H1 (cell line): ENCODE measurements at regions not wholly inside any gene's neighbourhood (a gene's known extent, or its start where the extent isn't known, plus 50 kb on each side); places are given as distances from the start of the nearest gene placed in this dataset.

ENCODE experiments used
- CTCF ChIA-PET: fragments of 300-600 bp; sonication (Branson Sonifier 250); formaldehyde crosslinking; loops from one replicate; lab custom pipeline; 2021; ENCODE audit not compliant: partially characterized antibody; lab: Charles Lee
- POLR2A ChIA-PET: fragments of 300-600 bp; sonication (Branson Sonifier 250); formaldehyde crosslinking; loops from one replicate; lab custom pipeline; 2021; ENCODE audit warnings: inconsistent platforms; ENCODE audit not compliant: partially characterized antibody; lab: Charles Lee
- DNase-seq, 2 experiments: peaks; one replicate each; pipeline versions ENCODE4 v3.0.0 to v3.0.0-alpha.2; 2010 to 2022; ENCODE audit warnings: low spot score in 2 of 2, low read depth in 1 of 2, mixed read lengths in 1 of 2
- FAIRE-seq: peaks from 2 replicates; lab custom pipeline; 2011; peaks lifted over from hg19 to GRCh38; lab: Jason Lieb, UNC
- H2AFZ ChIP-seq: 2 replicates; pipeline ENCODE4 v1.8.1; 2012; ENCODE audit warnings: low read length, inconsistent platforms
- H2AK5ac ChIP-seq: 2 replicates; pipeline ENCODE4 v1.6.1; 2013; ENCODE audit warnings: low read depth, low read length
- H2BK120ac ChIP-seq: replicated peaks from 2 replicates; pipeline ENCODE3; 2013; ENCODE audit warnings: low read depth, low read length, inconsistent platforms
- H2BK12ac ChIP-seq: 2 replicates; pipeline ENCODE4 v1.6.1; 2013; ENCODE audit warnings: low read depth, low read length
- H2BK15ac ChIP-seq: 2 replicates; pipeline ENCODE4 v1.6.1; 2013; ENCODE audit warnings: low read length
- H2BK20ac ChIP-seq: 2 replicates; pipeline ENCODE4 v1.6.1; 2013; ENCODE audit warnings: low read length
- H2BK5ac ChIP-seq: 2 replicates; pipeline ENCODE4 v1.6.1; 2013; ENCODE audit warnings: low read depth, low read length
- H3K14ac ChIP-seq: 2 replicates; pipeline ENCODE4 v1.6.1; 2013; ENCODE audit warnings: inconsistent platforms; ENCODE audit not compliant: insufficient read length
- H3K18ac ChIP-seq: 2 replicates; pipeline ENCODE4 v1.6.1; 2013; ENCODE audit warnings: low read length; ENCODE audit errors: extremely low read depth
- H3K23ac ChIP-seq: 2 replicates; pipeline ENCODE4 v1.6.1; 2013; ENCODE audit warnings: inconsistent platforms; ENCODE audit not compliant: insufficient read length
- H3K23me2 ChIP-seq: 2 replicates; pipeline ENCODE4 v1.6.1; 2013; ENCODE audit warnings: low read depth, low read length
- H3K27ac ChIP-seq: 2 replicates; pipeline ENCODE4 v1.6.1; 2011; ENCODE audit warnings: low read depth, low read length, inconsistent platforms
- H3K27me3 ChIP-seq, 4 experiments: replicated peaks in 1 of 4; 1 replicate in 1 of 4; 2 replicates in 3 of 4; pipeline versions ENCODE4 v1.6.1 to v1.8.1; 2011 to 2013; ENCODE audit warnings: low read length in 3 of 4, mild to moderate bottlenecking in 3 of 4, inconsistent platforms in 2 of 4, mixed read lengths in 2 of 4, moderate library complexity in 1 of 4; ENCODE audit not compliant: control insufficient read depth in 3 of 4, insufficient read depth in 3 of 4; ENCODE audit errors: extremely low read depth in 1 of 4
- H3K36me3 ChIP-seq, 4 experiments: 2 replicates each; pipeline versions ENCODE4 v1.6.1 to v1.8.1; 2011 to 2013; ENCODE audit warnings: mild to moderate bottlenecking in 4 of 4, low read length in 3 of 4, moderate library complexity in 2 of 4, control low read depth in 1 of 4, inconsistent platforms in 1 of 4; ENCODE audit not compliant: insufficient read depth in 4 of 4, control insufficient read depth in 2 of 4
- H3K4ac ChIP-seq: replicated peaks from 2 replicates; pipeline ENCODE3; 2013; ENCODE audit warnings: low read length, low read depth, mixed read lengths, inconsistent platforms; ENCODE audit not compliant: insufficient read length
- H3K4me1 ChIP-seq, 4 experiments: replicated peaks in 1 of 4; 1 replicate in 1 of 4; 2 replicates in 3 of 4; pipeline versions ENCODE4 v1.6.1 to v1.8.1; 2011 to 2013; ENCODE audit warnings: low read length in 3 of 4, inconsistent platforms in 2 of 4, mixed read lengths in 1 of 4; ENCODE audit not compliant: insufficient read depth in 4 of 4, control insufficient read depth in 3 of 4
- H3K4me2 ChIP-seq, 2 experiments: 2 replicates each; pipeline versions ENCODE4 v1.6.1 to v1.8.1; 2011 to 2013; ENCODE audit warnings: low read depth in 2 of 2, low read length in 2 of 2, control low read depth in 1 of 2, inconsistent platforms in 1 of 2, mild to moderate bottlenecking in 1 of 2; ENCODE audit not compliant: insufficient read depth in 1 of 2
- H3K4me3 ChIP-seq, 4 experiments: fragments of 200-600, 300-600 bp in 1 of 4; sonication (generic), shearing (Covaris generic), sonication (Bioruptor Twin) in 1 of 4; 2 replicates each; pipeline versions ENCODE4 v1.5.1 to v1.8.1; 2011 to 2016; ENCODE audit warnings: low read length in 4 of 4, low read depth in 3 of 4, control low read depth in 2 of 4, inconsistent platforms in 2 of 4, mild to moderate bottlenecking in 2 of 4, mixed read lengths in 1 of 4, moderate library complexity in 1 of 4; ENCODE audit not compliant: insufficient read depth in 2 of 4; ENCODE audit errors: extremely low read depth in 1 of 4
- H3K56ac ChIP-seq: replicated peaks from 2 replicates; pipeline ENCODE3; 2013; ENCODE audit warnings: low read depth, mild to moderate bottlenecking, mixed read lengths, low read length, inconsistent platforms; ENCODE audit not compliant: insufficient read length
- H3K79me1 ChIP-seq: 2 replicates; pipeline ENCODE4 v1.6.1; 2013; ENCODE audit warnings: low read depth, low read length, control low read depth
- H3K79me2 ChIP-seq, 2 experiments: 2 replicates each; pipeline versions ENCODE4 v1.6.1 to v1.8.1; 2012 to 2013; ENCODE audit warnings: low read length in 2 of 2, mild to moderate bottlenecking in 2 of 2, inconsistent platforms in 1 of 2; ENCODE audit not compliant: insufficient read depth in 2 of 2, control insufficient read depth in 1 of 2
- H3K9ac ChIP-seq, 4 experiments: replicated peaks in 1 of 4; 1 replicate in 1 of 4; 2 replicates in 3 of 4; pipeline versions ENCODE4 v1.6.1 to v1.8.1; 2011 to 2013; ENCODE audit warnings: low read depth in 3 of 4, low read length in 3 of 4, control low read depth in 2 of 4, mild to moderate bottlenecking in 2 of 4, moderate library complexity in 2 of 4, inconsistent platforms in 1 of 4; ENCODE audit errors: extremely low read depth in 1 of 4
- H3K9me3 ChIP-seq, 2 experiments: 2 replicates each; pipeline versions ENCODE4 v1.6.1 to v1.8.1; 2012 to 2013; ENCODE audit warnings: mild to moderate bottlenecking in 2 of 2, moderate library complexity in 2 of 2, control low read depth in 1 of 2, inconsistent platforms in 1 of 2, low read depth in 1 of 2, low read length in 1 of 2, mixed read lengths in 1 of 2; ENCODE audit not compliant: insufficient read depth in 2 of 2
- H4K20me1 ChIP-seq, 2 experiments: replicated peaks in 1 of 2; 2 replicates each; pipeline versions ENCODE3 to v1.8.1; 2011 to 2013; ENCODE audit warnings: inconsistent platforms in 2 of 2, low read length in 2 of 2, mild to moderate bottlenecking in 1 of 2; ENCODE audit not compliant: insufficient read depth in 2 of 2, control insufficient read depth in 1 of 2
- H4K5ac ChIP-seq: 2 replicates; pipeline ENCODE4 v1.6.1; 2013; ENCODE audit warnings: low read length, low read depth, mixed read lengths, inconsistent platforms; ENCODE audit not compliant: insufficient read length
- H4K8ac ChIP-seq: 2 replicates; pipeline ENCODE4 v1.8.0; 2013; ENCODE audit warnings: mild to moderate bottlenecking, moderate library complexity, low read length, inconsistent platforms; ENCODE audit not compliant: insufficient read depth; ENCODE audit errors: extremely low read depth
- H4K91ac ChIP-seq: replicated peaks from 2 replicates; pipeline ENCODE3; 2013; ENCODE audit warnings: low read length, mixed read lengths, inconsistent platforms; ENCODE audit not compliant: insufficient read length
- ATF3 ChIP-seq: IDR thresholded peaks from 2 replicates; pipeline ENCODE4 v1.6.1; 2011; ENCODE audit warnings: low read depth, mild to moderate bottlenecking, low read length; ENCODE audit not compliant: insufficient read depth
- CTCF ChIP-seq, 3 experiments: IDR thresholded peaks; 1 replicate in 2 of 3; 2 replicates in 1 of 3; pipeline versions ENCODE4 v1.5.1 to v1.6.1; 2011; ENCODE audit warnings: low read length in 3 of 3, mild to moderate bottlenecking in 3 of 3, inconsistent platforms in 2 of 3, low read depth in 1 of 3, moderate library complexity in 1 of 3; ENCODE audit not compliant: insufficient read depth in 1 of 3; ENCODE audit errors: control extremely low read depth in 1 of 3
- WGBS, 2 experiments: shearing (Covaris generic) in 1 of 2; methylation state at CpG; one replicate each; pipeline versions ENCODE4 v1.1.6 to v1.1.7; 2013 to 2015; ENCODE audit warnings: low lambda C conversion rate in 2 of 2, mixed read lengths in 2 of 2, inconsistent platforms in 1 of 2, low coverage in 1 of 2, missing lambda C conversion rate in 1 of 2; ENCODE audit not compliant: insufficient replicate concordance in 2 of 2, insufficient coverage in 1 of 2, insufficient read length in 1 of 2; ENCODE audit errors: extremely low coverage in 1 of 2, missing lambda C conversion rate in 1 of 2; 5-methylcytosine and 5-hydroxymethylcytosine counted together

DNA sequence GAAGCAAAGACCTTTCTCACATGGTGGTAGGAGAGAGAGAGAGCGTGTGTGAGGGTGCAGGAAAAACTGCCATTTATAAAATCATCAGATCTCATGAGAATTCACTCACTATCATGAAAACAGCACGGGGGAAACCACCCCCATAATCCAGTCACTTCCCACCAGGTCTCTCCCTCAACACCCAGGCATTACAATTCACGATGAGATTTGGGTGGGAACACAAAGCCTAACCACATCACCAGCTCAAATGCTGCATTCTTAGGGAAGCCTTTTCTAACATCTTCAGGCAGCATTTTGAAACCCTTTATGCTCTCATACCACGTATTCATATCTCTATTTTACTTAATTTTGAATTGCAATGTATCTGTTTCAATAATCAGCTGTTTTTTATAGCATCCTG is 165.9 kb downstream of the TMTC3 start:
- H3K23ac ChIP-seq: no peak overlapping the region
- no peaks in the 10 kb centered on the region for H3K79me1 ChIP-seq
- no peak overlapping the region for H4K91ac ChIP-seq
- no peak overlapping the region for H3K18ac ChIP-seq
- WGBS, 2 experiments: 100% methylated on average over 4 of the region's 4 CpGs; no CpG with 5 or more reads in 1 of the 2 experiments
- H4K20me1 ChIP-seq: no peaks in the 10 kb centered on the region
- no peak overlapping the region for H3K4me2 ChIP-seq
- no peak overlapping the region for H3K9ac ChIP-seq
- H2BK20ac ChIP-seq: no peak overlapping the region
- no peak overlapping the region for H3K56ac ChIP-seq
- H2AFZ ChIP-seq: no peak overlapping the region
- H2BK15ac ChIP-seq: no peak overlapping the region
- H3K27me3 ChIP-seq: no peaks in the 10 kb centered on the region
- no peak overlapping the region for H2BK5ac ChIP-seq
- no peak overlapping the region for H3K27ac ChIP-seq
- H3K79me2 ChIP-seq: no peaks in the 10 kb centered on the region
- H3K36me3 ChIP-seq: no peaks in the 10 kb centered on the region
- H3K4ac ChIP-seq: no peak overlapping the region
- DNase-seq (no peak), FAIRE-seq (no peak)
- POLR2A ChIA-PET: no interaction called here
- no peak overlapping the region for H2BK120ac ChIP-seq
- CTCF ChIA-PET: interaction anchor here (0.6 to 0.7 kb wide), 3 partner anchors 9 to 644 kb away, joined by 3 read pairs; no protein-coding TSS in a partner anchor
- H3K14ac ChIP-seq: no peak overlapping the region
- H4K8ac ChIP-seq: no peak overlapping the region
- no peaks in the 10 kb centered on the region for H3K23me2 ChIP-seq
- TF ChIP-seq CTCF (IDR thresholded peaks at IDR 0.05; ENCODE audit: control extremely low read depth in 1 of 3, insufficient read depth in 1 of 3, low read depth in 1 of 3, low read length in 3 of 3) (no peak), ATF3 (no peak)
- no peak overlapping the region for H4K5ac ChIP-seq
- H3K4me1 ChIP-seq: no peaks in the 10 kb centered on the region
- H3K9me3 ChIP-seq: no peaks in the 10 kb centered on the region
- H3K4me3 ChIP-seq: no peak overlapping the region
- H2BK12ac ChIP-seq: no peak overlapping the region
- H2AK5ac ChIP-seq: no peak overlapping the region
